Fibroblast of lung (primary cell): ENCODE measurements at regions not wholly inside any gene's neighbourhood (a gene's known extent, or its start where the extent isn't known, plus 50 kb on each side); places are given as distances from the start of the nearest gene placed in this dataset.

Experiments used
- DNase-seq, 2 donors: peaks; one replicate each; pipeline versions ENCODE4 v3.0.0 to v3.0.0-alpha.2; 2010; ENCODE audit warnings: low read depth in 2 of 2
- H2AFZ ChIP-seq: 2 replicates; pipeline ENCODE4 v1.5.1; 2012; ENCODE audit warnings: low read length, control low read depth, inconsistent platforms
- H3K27ac ChIP-seq: 2 replicates; pipeline ENCODE4 v1.5.1; 2011; ENCODE audit warnings: low read length, control low read depth; ENCODE audit not compliant: insufficient read depth
- H3K27me3 ChIP-seq: 2 replicates; pipeline ENCODE4 v1.5.1; 2011; ENCODE audit warnings: mild to moderate bottlenecking, low read length; ENCODE audit not compliant: control insufficient read depth, insufficient read depth
- H3K36me3 ChIP-seq: 2 replicates; pipeline ENCODE4 v1.5.1; 2011; ENCODE audit warnings: low read length; ENCODE audit not compliant: control insufficient read depth, insufficient read depth
- H3K4me1 ChIP-seq: 2 replicates; pipeline ENCODE4 v1.5.1; 2011; ENCODE audit warnings: low read length; ENCODE audit not compliant: control insufficient read depth, insufficient read depth; ENCODE audit errors: extremely low read depth
- H3K4me2 ChIP-seq: 2 replicates; pipeline ENCODE4 v1.5.1; 2011; ENCODE audit warnings: low read length, control low read depth; ENCODE audit not compliant: insufficient read depth; ENCODE audit errors: extremely low read depth
- H3K4me3 ChIP-seq, 4 experiments: fragments of 200-600 bp in 1 of 4; sonication (generic) in 1 of 4; replicated peaks in 1 of 4; 2 replicates each; pipeline ENCODE4 v1.5.1; 2011 to 2016; ENCODE audit warnings: low read length in 4 of 4, low read depth in 3 of 4, mild to moderate bottlenecking in 3 of 4, control low read depth in 2 of 4, inconsistent platforms in 1 of 4, mixed read lengths in 1 of 4; ENCODE audit not compliant: insufficient read depth in 1 of 4; ENCODE audit errors: control extremely low read depth in 1 of 4
- H3K79me2 ChIP-seq: 2 replicates; pipeline ENCODE4 v1.5.1; 2012; ENCODE audit warnings: mild to moderate bottlenecking, low read length, inconsistent platforms; ENCODE audit not compliant: control insufficient read depth, insufficient read depth
- H3K9ac ChIP-seq: 2 replicates; pipeline ENCODE4 v1.5.1; 2011; ENCODE audit warnings: mild to moderate bottlenecking, low read length, control low read depth; ENCODE audit not compliant: insufficient read depth
- H3K9me3 ChIP-seq: 2 replicates; pipeline ENCODE4 v1.5.1; 2012; ENCODE audit warnings: low read depth, low read length; ENCODE audit not compliant: control insufficient read depth, insufficient read depth
- H4K20me1 ChIP-seq: 2 replicates; pipeline ENCODE4 v1.5.1; 2011; ENCODE audit warnings: low read length; ENCODE audit not compliant: control insufficient read depth, insufficient read depth; ENCODE audit errors: extremely low read depth
- CTCF ChIP-seq, 2 donors: IDR thresholded peaks in 1 of 2; conservative IDR thresholded peaks in 1 of 2; 1 replicate in 1 of 2; 2 replicates in 1 of 2; pipeline ENCODE4 v1.5.1; 2011 to 2012; ENCODE audit warnings: low read length in 2 of 2, control low read depth in 1 of 2, inconsistent platforms in 1 of 2, low read depth in 1 of 2, mild to moderate bottlenecking in 1 of 2
- EZH2 ChIP-seq: IDR thresholded peaks from 2 replicates; pipeline ENCODE4 v1.5.1; 2012; ENCODE audit warnings: low read length, control low read depth, mild to moderate bottlenecking; ENCODE audit errors: missing control alignments

GRCh38 chr20:48203252-48203651 is 418.0 kb upstream of the SULF2 start:
- TF ChIP-seq CTCF (conservative IDR thresholded peaks at IDR 0.05 in 1 of 2, IDR thresholded peaks at IDR 0.05 in 1 of 2; ENCODE audit: low read depth in 1 of 2, low read length in 2 of 2) (no peak), EZH2 (no peak)
- H2AFZ ChIP-seq: no peak overlapping the region
- no peak overlapping the region for H3K4me3 ChIP-seq
- no peaks in the 10 kb centered on the region for H4K20me1 ChIP-seq
- no peaks in the 10 kb centered on the region for H3K79me2 ChIP-seq
- no peaks in the 10 kb centered on the region for H3K27me3 ChIP-seq
- H3K9me3 ChIP-seq: no peaks in the 10 kb centered on the region
- H3K4me1 ChIP-seq: no peaks in the 10 kb centered on the region
- H3K36me3 ChIP-seq: no peaks in the 10 kb centered on the region
- H3K4me2 ChIP-seq: no peak overlapping the region
- H3K27ac ChIP-seq: no peak overlapping the region
- H3K9ac ChIP-seq: no peak overlapping the region
- DNase-seq: no peak

GRCh38 chr20:48202334-48203113 is 417.2 kb upstream of the SULF2 start:
- H3K27ac ChIP-seq: no peak overlapping the region
- no peak overlapping the region for H2AFZ ChIP-seq
- no peak for DNase-seq

GRCh38 chr20:48201885-48202284 is 416.6 kb upstream of the SULF2 start:
- no peak overlapping the region for H2AFZ ChIP-seq
- no peak for DNase-seq
- no peak overlapping the region for H3K4me3 ChIP-seq
- no peak overlapping the region for H3K9ac ChIP-seq
- H3K27ac ChIP-seq: no peak overlapping the region
- H3K4me1 ChIP-seq: no peaks in the 10 kb centered on the region
- H3K27me3 ChIP-seq: no peaks in the 10 kb centered on the region
- no peaks in the 10 kb centered on the region for H4K20me1 ChIP-seq
- H3K36me3 ChIP-seq: no peaks in the 10 kb centered on the region
- H3K79me2 ChIP-seq: no peaks in the 10 kb centered on the region
- H3K4me2 ChIP-seq: no peak overlapping the region
- TF ChIP-seq CTCF (conservative IDR thresholded peaks at IDR 0.05 in 1 of 2, IDR thresholded peaks at IDR 0.05 in 1 of 2; ENCODE audit: low read depth in 1 of 2, low read length in 2 of 2) (no peak), EZH2 (no peak)
- H3K9me3 ChIP-seq: no peaks in the 10 kb centered on the region

More at GRCh38 chr20:48202334-48203113, 417.2 kb upstream of the SULF2 start:
- no peaks in the 10 kb centered on the region for H4K20me1 ChIP-seq
- no peaks in the 10 kb centered on the region for H3K4me1 ChIP-seq
- no peak overlapping the region for H3K4me3 ChIP-seq
- H3K79me2 ChIP-seq: no peaks in the 10 kb centered on the region
- H3K9me3 ChIP-seq: no peaks in the 10 kb centered on the region
- H3K27me3 ChIP-seq: no peaks in the 10 kb centered on the region
- H3K36me3 ChIP-seq: no peaks in the 10 kb centered on the region
- no peak overlapping the region for H3K4me2 ChIP-seq
- no peak overlapping the region for H3K9ac ChIP-seq
- no peak for TF ChIP-seq CTCF (conservative IDR thresholded peaks at IDR 0.05 in 1 of 2, IDR thresholded peaks at IDR 0.05 in 1 of 2; ENCODE audit: low read depth in 1 of 2, low read length in 2 of 2)
- no peak for TF ChIP-seq EZH2
